Neural crest cell (in vitro differentiated cells): ENCODE measurements at regions not wholly inside any gene's neighbourhood (a gene's known extent, or its start where the extent isn't known, plus 50 kb on each side); places are given as distances from the start of the nearest gene placed in this dataset.
"Not testable (repeated sequence)": the region's sequence is repeated elsewhere in the genome, so short reads cannot be mapped to it uniquely, and the experiment has no call there.

Experiments
- DNase-seq: peaks from one replicate; pipeline ENCODE4 v3.0.0; 2021; ENCODE audit warnings: low read depth, mixed read lengths, low spot score
- H3K27ac Mint-ChIP-seq: one replicate; pipeline ENCODE4 v1.8.0; 2021; ENCODE audit warnings: mild to moderate bottlenecking, mixed read lengths; ENCODE audit not compliant: unreplicated experiment
- H3K27me3 Mint-ChIP-seq: 2 replicates; pipeline ENCODE4 v1.8.0; 2021; ENCODE audit warnings: low read depth, mild to moderate bottlenecking, mixed read lengths
- H3K36me3 Mint-ChIP-seq: 2 replicates; pipeline ENCODE4 v1.8.0; 2021; ENCODE audit warnings: low read depth, mild to moderate bottlenecking, mixed read lengths
- H3K4me1 Mint-ChIP-seq: 2 replicates; pipeline ENCODE4 v1.8.0; 2021; ENCODE audit warnings: mixed read lengths
- H3K4me3 Mint-ChIP-seq: one replicate; pipeline ENCODE4 v1.8.0; 2021; ENCODE audit warnings: mild to moderate bottlenecking, mixed read lengths
- H3K9me3 Mint-ChIP-seq: 2 replicates; pipeline ENCODE4 v1.8.0; 2021; ENCODE audit warnings: mixed read lengths
- CTCF ChIP-seq: fragments of 200-600 bp; sonication (generic); conservative IDR thresholded peaks from 2 replicates; pipeline ENCODE4 v1.5.0; 2021; ENCODE audit warnings: antibody characterized with exemption, mild to moderate bottlenecking

- Mint-ChIP-seq H3K27me3 (no peaks in the 10 kb centered on the region), H3K27ac (no peak overlapping the region), H3K36me3 (no peaks in the 10 kb centered on the region), H3K4me3 (no peak overlapping the region), H3K4me1 (no peaks in the 10 kb centered on the region), H3K9me3 (peaks cover 6% of the 10 kb centered on the region)
- no peak for DNase-seq
- TF ChIP-seq CTCF = no peak
Measured at GRCh38 chr16:10280262-10281170, 98.3 kb upstream of the GRIN2A start.

- no peak for DNase-seq
- H3K36me3 Mint-ChIP-seq = no peaks in the 10 kb centered on the region
- no peak overlapping the region for H3K27ac Mint-ChIP-seq
- H3K4me3 Mint-ChIP-seq = no peak overlapping the region
- peaks cover 3% of the 10 kb centered on the region for H3K9me3 Mint-ChIP-seq
- H3K4me1 Mint-ChIP-seq = no peaks in the 10 kb centered on the region
- no peak for TF ChIP-seq CTCF
- no peaks in the 10 kb centered on the region for H3K27me3 Mint-ChIP-seq
Measured at GRCh38 chr16:10282367-10282766, 100.1 kb upstream of the GRIN2A start.

- H3K36me3 Mint-ChIP-seq, H3K4me3 Mint-ChIP-seq, H3K4me1 Mint-ChIP-seq, H3K9me3 Mint-ChIP-seq, DNase-seq, H3K27me3 Mint-ChIP-seq: not testable (repeated sequence)
- peak overlapping the region; percentile 1 for H3K27ac Mint-ChIP-seq
Measured at GRCh38 chr16:10283246-10283645, 101.0 kb upstream of the GRIN2A start.

GRCh38 chr16:10290467-10291105, 95.3 kb upstream of the ATF7IP2 start:
- Mint-ChIP-seq H3K36me3 (peaks cover 17% of the 10 kb centered on the region), H3K9me3 (peaks cover 17% of the 10 kb centered on the region)
- not testable (repeated sequence) for DNase-seq, H3K4me1 Mint-ChIP-seq, H3K27me3 Mint-ChIP-seq, H3K4me3 Mint-ChIP-seq, H3K27ac Mint-ChIP-seq

- peaks cover 17% of the 10 kb centered on the region for H3K9me3 Mint-ChIP-seq
- H3K27me3 Mint-ChIP-seq = not testable (repeated sequence)
- H3K36me3 Mint-ChIP-seq = peaks cover 17% of the 10 kb centered on the region
Measured at GRCh38 chr16:10292197-10292596, 93.7 kb upstream of the ATF7IP2 start.

GRCh38 chr16:10292976-10293375, 92.9 kb upstream of the ATF7IP2 start:
- H3K36me3 Mint-ChIP-seq = peaks cover 17% of the 10 kb centered on the region
- not testable (repeated sequence) for H3K27me3 Mint-ChIP-seq, H3K4me3 Mint-ChIP-seq, H3K4me1 Mint-ChIP-seq, H3K27ac Mint-ChIP-seq, DNase-seq
- H3K9me3 Mint-ChIP-seq = peaks cover 17% of the 10 kb centered on the region

More at GRCh38 chr16:10292197-10292596, 93.7 kb upstream of the ATF7IP2 start:
- H3K27ac Mint-ChIP-seq, DNase-seq, H3K4me3 Mint-ChIP-seq, H3K4me1 Mint-ChIP-seq: not testable (repeated sequence)

- H3K4me1 Mint-ChIP-seq, H3K4me3 Mint-ChIP-seq, H3K27ac Mint-ChIP-seq, H3K27me3 Mint-ChIP-seq, DNase-seq: not testable (repeated sequence)
- peaks cover 17% of the 10 kb centered on the region for H3K36me3 Mint-ChIP-seq
- peaks cover 17% of the 10 kb centered on the region for H3K9me3 Mint-ChIP-seq
Measured at GRCh38 chr16:10294153-10294552, 91.7 kb upstream of the ATF7IP2 start.

- DNase-seq = no peak
Measured at GRCh38 chr16:10296956-10297340, 88.9 kb upstream of the ATF7IP2 start.

More at GRCh38 chr16:10296956-10297340, 88.9 kb upstream of the ATF7IP2 start:
- Mint-ChIP-seq H3K4me3 (no peak overlapping the region), H3K36me3 (peaks cover 9% of the 10 kb centered on the region), H3K4me1 (peaks cover 3% of the 10 kb centered on the region), H3K9me3 (peaks cover 12% of the 10 kb centered on the region), H3K27ac (no peak overlapping the region), H3K27me3 (no peaks in the 10 kb centered on the region)
- no peak for TF ChIP-seq CTCF
